CD4-positive, alpha-beta memory T cell (primary cell): ENCODE measurements at regions not wholly inside any gene's neighbourhood (a gene's known extent, or its start where the extent isn't known, plus 50 kb on each side); places are given as distances from the start of the nearest gene placed in this dataset.

ENCODE experiments used
- CTCF ChIA-PET: fragments of 350-600 bp; sonication (Branson Sonifier 250); formaldehyde crosslinking; loops from one replicate; lab custom pipeline; 2021; ENCODE audit warnings: inconsistent platforms; ENCODE audit not compliant: partially characterized antibody; lab: Charles Lee
- POLR2A ChIA-PET: fragments of 350-600 bp; sonication (Branson Sonifier 250); formaldehyde crosslinking; loops from one replicate; lab custom pipeline; 2021; ENCODE audit not compliant: partially characterized antibody; lab: Charles Lee
- DNase-seq, 5 donors: peaks; one replicate each; pipeline versions ENCODE4 v3.0.0 to v3.0.0-alpha.2; 2020 to 2022; ENCODE audit warnings: mixed read lengths in 1 of 5
- H3K27ac ChIP-seq: one replicate; pipeline ENCODE4 v1.7.0; 2013; ENCODE audit warnings: low read depth, low read length
- H3K27me3 ChIP-seq: 2 replicates; pipeline ENCODE4 v1.7.0; 2013; ENCODE audit warnings: mild to moderate bottlenecking, low read length, moderate library complexity; ENCODE audit not compliant: insufficient read depth
- H3K36me3 ChIP-seq: 2 replicates; pipeline ENCODE4 v1.7.0; 2013; ENCODE audit warnings: mild to moderate bottlenecking, low read length, moderate library complexity; ENCODE audit not compliant: insufficient read depth
- H3K4me1 ChIP-seq: 2 replicates; pipeline ENCODE4 v1.7.0; 2013; ENCODE audit warnings: mild to moderate bottlenecking, low read length, moderate library complexity; ENCODE audit not compliant: insufficient read depth
- H3K4me3 ChIP-seq, 2 donors: one replicate each; pipeline ENCODE4 v1.7.0; 2013; ENCODE audit warnings: low read length in 2 of 2, mild to moderate bottlenecking in 1 of 2
- H3K9me3 ChIP-seq, 2 donors: one replicate each; pipeline ENCODE4 v1.7.0; 2013; ENCODE audit warnings: low read length in 2 of 2, control low read depth in 1 of 2; ENCODE audit not compliant: control insufficient read depth in 1 of 2
- H3K27ac Mint-ChIP-seq, 7 donors: one replicate each; pipeline ENCODE4 v1.8.0; 2020 to 2021; ENCODE audit warnings: mixed read lengths in 7 of 7, mild to moderate bottlenecking in 6 of 7, inconsistent platforms in 3 of 7, moderate library complexity in 3 of 7
- H3K27me3 Mint-ChIP-seq, 2 donors: one replicate each; pipeline ENCODE4 v1.8.0; 2020 to 2021; ENCODE audit warnings: mixed read lengths in 2 of 2
- H3K36me3 Mint-ChIP-seq, 2 donors: one replicate each; pipeline ENCODE4 v1.8.0; 2020 to 2021; ENCODE audit warnings: mixed read lengths in 2 of 2, inconsistent platforms in 1 of 2, mild to moderate bottlenecking in 1 of 2
- H3K4me1 Mint-ChIP-seq, 4 donors: one replicate each; pipeline ENCODE4 v1.8.0; 2020 to 2021; ENCODE audit warnings: mixed read lengths in 4 of 4, mild to moderate bottlenecking in 1 of 4
- H3K4me3 Mint-ChIP-seq, 8 donors: one replicate each; pipeline ENCODE4 v1.8.0; 2020 to 2021; ENCODE audit warnings: mixed read lengths in 8 of 8, mild to moderate bottlenecking in 7 of 8, moderate library complexity in 6 of 8, inconsistent platforms in 3 of 8
- H3K9me3 Mint-ChIP-seq, 8 donors: one replicate each; pipeline ENCODE4 v1.8.0; 2020 to 2021; ENCODE audit warnings: mixed read lengths in 8 of 8, mild to moderate bottlenecking in 5 of 8, inconsistent platforms in 3 of 8, moderate library complexity in 1 of 8
- intact Hi-C: fragments of 100-400 bp; cut with micrococcal nuclease; formaldehyde crosslinking; loops from one replicate; pipeline ENCODE4 v1.15.1; 2023

DNA sequence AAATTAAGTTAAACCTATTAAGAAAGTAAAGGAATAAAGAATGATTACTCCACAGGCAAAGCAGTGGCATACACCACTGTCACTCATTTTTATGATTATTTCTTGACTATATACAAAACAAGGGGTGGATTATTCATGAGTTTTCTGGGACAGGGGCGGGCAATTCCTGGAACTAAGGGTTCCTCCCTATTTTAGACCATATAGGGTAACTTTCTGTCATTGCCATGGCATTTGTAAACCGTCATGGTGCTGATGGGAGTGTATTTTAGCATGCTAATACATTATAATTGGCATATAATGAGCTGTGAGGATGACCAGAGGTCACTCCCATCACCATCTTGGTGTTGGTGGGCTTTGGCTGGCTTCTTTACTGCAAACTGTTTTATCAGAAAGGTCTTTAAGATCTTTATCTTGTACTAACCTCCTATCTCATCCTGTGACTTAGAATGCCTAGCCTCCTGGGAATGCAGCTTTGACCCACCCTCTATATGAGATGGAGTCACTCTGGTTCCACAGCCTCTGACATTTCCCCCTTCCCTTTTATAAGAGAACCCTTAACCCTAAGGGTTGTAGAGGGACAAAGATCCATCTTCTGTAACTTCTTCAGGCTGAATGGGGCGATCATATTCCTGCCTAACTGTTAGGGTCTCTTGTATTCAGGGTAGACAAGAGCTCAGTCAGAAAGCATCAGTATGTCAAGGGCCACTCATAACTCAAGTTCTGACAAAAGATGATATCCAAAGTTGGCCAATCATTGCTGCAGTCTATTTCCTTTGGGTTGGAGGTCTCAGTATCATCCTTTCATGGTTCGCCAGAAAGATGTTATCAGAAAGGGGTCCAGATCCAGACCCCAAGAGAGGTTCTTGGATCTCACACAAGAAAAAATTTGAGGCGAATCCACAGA is 79.5 kb upstream of the LIPC start:
- Mint-ChIP-seq H3K9me3 (peaks cover 0 to 2% (median 0%) of the 10 kb centered on the region in 8 donors), H3K4me3 (no peak overlapping the region), H3K27me3 (peaks cover 3 to 12% of the 10 kb centered on the region in 2 donors), H3K27ac (no peak overlapping the region), H3K4me1 (peaks cover 0 to 2% (median 1%) of the 10 kb centered on the region in 4 donors), H3K36me3 (peaks cover 0 to 3% of the 10 kb centered on the region in 2 donors)
- no peak overlapping the region for H3K4me3 ChIP-seq
- no peak overlapping the region for H3K27ac ChIP-seq
- H3K9me3 ChIP-seq = no peaks in the 10 kb centered on the region
- no peaks in the 10 kb centered on the region for H3K36me3 ChIP-seq
- DNase-seq = no peak
- no peaks in the 10 kb centered on the region for H3K27me3 ChIP-seq
- intact Hi-C loops = no loop called here
- peaks cover 3% of the 10 kb centered on the region for H3K4me1 ChIP-seq
- POLR2A ChIA-PET = no interaction called here
- CTCF ChIA-PET = no interaction called here

DNA sequence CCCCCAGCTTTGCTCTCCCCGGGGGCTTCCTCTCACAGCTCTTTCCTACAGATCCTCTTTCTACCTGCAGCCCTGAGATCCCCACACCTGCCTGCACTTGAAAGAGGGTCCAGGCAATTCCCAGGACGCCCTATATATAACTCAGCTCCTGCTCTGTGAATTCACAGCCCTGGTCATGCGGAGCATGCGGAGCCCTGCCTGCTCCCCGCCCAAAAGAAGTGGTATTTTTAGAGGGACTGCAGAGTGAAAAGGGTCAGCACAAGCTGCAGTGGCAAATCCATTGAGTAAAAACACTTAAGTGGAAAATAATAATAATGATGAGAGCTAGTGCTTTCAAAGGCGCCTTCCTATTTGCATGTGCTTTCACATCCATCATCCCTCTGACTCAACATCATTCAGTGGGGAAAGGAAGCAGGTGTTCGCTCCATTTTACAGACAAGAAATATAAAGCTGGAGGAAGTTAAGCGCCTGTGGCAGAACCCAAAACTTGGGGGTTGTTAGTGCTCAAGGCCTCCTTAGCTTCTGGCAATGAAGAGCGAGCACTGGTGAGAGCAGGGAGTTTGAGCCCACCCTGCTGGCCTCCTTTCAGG is 76.3 kb upstream of the LIPC start:
- H3K27me3 Mint-ChIP-seq = peaks cover 3 to 15% of the 10 kb centered on the region in 2 donors
- Histone ChIP-seq H3K9me3 (no peaks in the 10 kb centered on the region), H3K27me3 (no peaks in the 10 kb centered on the region), H3K4me1 (peaks cover 18% of the 10 kb centered on the region), H3K27ac (no peak overlapping the region), H3K4me3 (no peak overlapping the region), H3K36me3 (no peaks in the 10 kb centered on the region)
- peaks cover 9 to 19% (median 11%) of the 10 kb centered on the region in 4 donors for H3K4me1 Mint-ChIP-seq
- no peaks in the 10 kb centered on the region for H3K36me3 Mint-ChIP-seq
- H3K27ac Mint-ChIP-seq = no peak overlapping the region
- no peak for DNase-seq
- ChIA-PET POLR2A (no interaction called here), CTCF (no interaction called here)
- H3K4me3 Mint-ChIP-seq = no peak overlapping the region
- no peaks in the 10 kb centered on the region for H3K9me3 Mint-ChIP-seq
- intact Hi-C loops = no loop called here

DNA sequence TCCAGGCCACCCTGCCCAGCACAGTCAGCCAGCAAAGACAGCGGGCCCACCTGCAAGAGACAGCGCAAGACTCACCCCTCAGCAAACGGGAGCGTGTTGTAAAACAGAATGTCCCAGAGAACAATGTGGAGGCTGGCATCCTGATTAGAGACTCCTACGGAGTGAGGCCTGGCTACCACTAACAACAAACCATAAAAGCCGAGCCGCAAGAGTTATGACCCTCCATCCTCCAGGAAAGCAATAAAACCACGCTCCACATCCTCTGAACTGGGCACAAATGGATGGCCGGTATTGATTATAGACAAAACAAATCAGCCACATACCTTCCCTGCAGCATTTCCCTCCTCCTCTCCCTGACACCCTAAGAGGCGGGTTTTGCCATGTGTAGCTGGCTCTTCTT is 75.8 kb upstream of the LIPC start:
- intact Hi-C loops = no loop called here
- H3K9me3 Mint-ChIP-seq = no peaks in the 10 kb centered on the region
- no peak overlapping the region for H3K4me3 Mint-ChIP-seq
- no peaks in the 10 kb centered on the region for H3K9me3 ChIP-seq
- no peak overlapping the region for H3K4me3 ChIP-seq
- CTCF ChIA-PET = no interaction called here
- H3K36me3 Mint-ChIP-seq = no peaks in the 10 kb centered on the region
- peak overlapping the region in 1 of 7 donors; percentile 1 for H3K27ac Mint-ChIP-seq
- H3K36me3 ChIP-seq = no peaks in the 10 kb centered on the region
- H3K27me3 ChIP-seq = no peaks in the 10 kb centered on the region
- peaks cover 9 to 19% (median 11%) of the 10 kb centered on the region in 4 donors for H3K4me1 Mint-ChIP-seq
- DNase-seq = no peak
- POLR2A ChIA-PET = no interaction called here
- no peak overlapping the region for H3K27ac ChIP-seq
- H3K27me3 Mint-ChIP-seq = peaks cover 3 to 13% of the 10 kb centered on the region in 2 donors
- peaks cover 18% of the 10 kb centered on the region for H3K4me1 ChIP-seq

DNA sequence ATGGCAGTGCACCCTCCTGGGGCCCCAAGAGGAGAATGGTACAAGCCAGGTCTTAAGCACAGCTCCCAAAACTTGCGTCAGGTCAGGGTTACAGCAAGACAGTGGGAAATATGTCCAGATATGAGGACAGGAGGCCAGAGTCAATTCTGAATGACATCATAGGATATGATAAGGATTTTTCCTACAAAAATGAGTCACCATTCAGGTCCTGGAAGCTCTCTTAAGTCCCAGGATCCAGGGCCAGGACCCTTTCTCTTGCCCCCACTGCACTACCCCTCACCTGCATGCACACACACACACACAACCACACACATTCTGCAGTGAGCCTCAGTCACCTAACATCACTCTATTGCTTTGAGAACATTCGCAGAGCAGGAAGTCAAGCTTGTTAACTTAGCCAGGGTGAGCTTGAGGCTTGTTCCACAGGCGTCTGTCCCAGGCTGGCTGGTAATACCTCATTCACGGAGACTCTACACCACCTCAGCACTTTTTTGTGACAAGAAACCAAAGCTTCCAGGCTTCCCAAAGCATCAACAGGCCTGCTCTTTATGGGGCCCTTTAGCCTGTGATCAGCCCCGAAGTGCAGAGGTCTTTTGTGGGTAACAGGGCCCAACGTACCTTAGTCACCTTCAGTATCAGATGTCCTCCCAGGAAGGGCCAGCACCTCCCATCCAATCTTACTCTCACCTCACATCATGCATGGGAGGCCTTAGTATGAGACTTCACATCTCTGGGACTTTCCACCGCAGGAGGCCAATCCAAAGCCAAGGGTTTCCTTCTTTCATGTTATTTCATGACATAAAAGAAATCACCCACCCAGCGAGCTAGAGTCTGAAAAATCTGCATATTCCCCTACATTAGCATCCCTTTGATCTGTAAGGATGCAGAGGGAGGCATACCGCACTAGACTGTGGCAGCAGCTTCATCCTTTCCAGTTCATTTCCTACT is 74.0 kb upstream of the LIPC start:
- no peaks in the 10 kb centered on the region for H3K36me3 Mint-ChIP-seq
- Histone ChIP-seq H3K4me1 (peaks cover 18% of the 10 kb centered on the region), H3K27ac (no peak overlapping the region), H3K4me3 (no peak overlapping the region), H3K9me3 (no peaks in the 10 kb centered on the region), H3K27me3 (no peaks in the 10 kb centered on the region), H3K36me3 (no peaks in the 10 kb centered on the region)
- peaks cover 9 to 26% (median 15%) of the 10 kb centered on the region in 4 donors for H3K4me1 Mint-ChIP-seq
- ChIA-PET CTCF (no interaction called here), POLR2A (no interaction called here)
- H3K27ac Mint-ChIP-seq = peak overlapping the region; percentile 20 to 89 (median 70)
- peaks cover 0 to 9% of the 10 kb centered on the region in 2 donors for H3K27me3 Mint-ChIP-seq
- intact Hi-C loops = no loop called here
- no peaks in the 10 kb centered on the region for H3K9me3 Mint-ChIP-seq
- DNase-seq = peak; percentile 20 to 68 (median 44)
- peak overlapping the region in 5 of 8 donors; percentile 1 to 71 (median 29) for H3K4me3 Mint-ChIP-seq

DNA sequence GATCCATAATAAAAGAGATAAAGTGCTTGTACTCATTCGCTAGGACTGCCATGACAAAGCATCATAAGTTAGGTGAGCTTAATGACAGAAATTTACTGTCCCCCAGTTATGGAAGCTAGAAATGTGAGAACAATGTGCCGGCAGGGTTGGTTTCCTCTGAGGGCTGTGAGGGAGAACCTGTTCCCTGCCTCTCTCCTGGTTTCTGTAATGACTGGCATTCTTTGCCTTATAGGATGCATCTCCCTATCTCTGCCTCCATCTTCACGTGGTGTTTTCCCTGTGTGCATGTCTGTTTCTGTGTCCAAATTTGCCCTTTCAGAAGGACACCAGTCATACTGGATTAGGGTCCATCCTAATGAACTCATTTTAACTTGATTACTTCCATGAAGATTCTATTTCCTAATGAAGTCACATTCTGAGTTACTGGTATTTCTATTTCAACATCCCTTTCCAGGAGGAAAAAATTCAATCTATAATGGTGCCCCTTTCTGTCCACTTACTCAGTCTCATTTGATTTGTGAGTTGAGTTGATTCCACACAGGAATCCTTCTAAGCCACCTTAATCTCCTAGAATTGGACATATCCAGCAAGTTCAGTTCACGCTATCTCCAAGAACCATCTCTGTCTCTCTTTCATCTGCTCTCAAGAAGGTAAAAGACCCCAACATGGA is 71.2 kb upstream of the LIPC start:
- Mint-ChIP-seq H3K36me3 (peaks cover 0 to 5% of the 10 kb centered on the region in 2 donors), H3K4me1 (peaks cover 9 to 26% (median 16%) of the 10 kb centered on the region in 4 donors), H3K4me3 (no peak overlapping the region), H3K27me3 (peaks cover 3 to 4% of the 10 kb centered on the region in 2 donors), H3K9me3 (peaks cover 0 to 8% (median 3%) of the 10 kb centered on the region in 8 donors), H3K27ac (peak overlapping the region in 1 of 7 donors; percentile 4)
- no peak overlapping the region for H3K4me3 ChIP-seq
- H3K4me1 ChIP-seq = peaks cover 18% of the 10 kb centered on the region
- intact Hi-C loops = no loop called here
- ChIA-PET POLR2A (no interaction called here), CTCF (no interaction called here)
- H3K27me3 ChIP-seq = no peaks in the 10 kb centered on the region
- H3K27ac ChIP-seq = no peak overlapping the region
- H3K36me3 ChIP-seq = no peaks in the 10 kb centered on the region
- no peaks in the 10 kb centered on the region for H3K9me3 ChIP-seq
- DNase-seq = no peak

DNA sequence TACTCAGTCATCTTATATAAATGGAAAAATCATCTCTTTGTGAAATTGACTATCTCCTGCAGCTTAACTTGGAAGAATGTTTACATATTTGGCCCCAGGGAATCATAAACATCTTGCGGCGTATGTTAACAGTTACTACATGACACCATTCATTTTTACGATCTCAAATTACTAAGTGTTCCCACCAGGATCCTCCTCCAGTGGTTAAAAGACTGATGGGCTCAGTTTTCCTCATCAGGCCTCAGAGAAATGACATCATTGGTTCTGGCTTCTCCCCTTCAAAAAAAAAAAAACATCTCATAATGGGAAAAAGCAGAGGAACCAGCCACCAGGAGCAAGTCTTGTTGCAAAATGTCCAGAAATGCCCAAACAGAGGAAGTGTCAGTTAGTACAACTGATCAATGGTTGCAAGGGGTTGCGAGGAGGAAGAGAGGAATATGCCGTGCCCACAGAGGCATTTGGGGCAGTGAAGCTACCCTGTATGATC is 70.5 kb upstream of the LIPC start:
- peaks cover 0 to 5% of the 10 kb centered on the region in 2 donors for H3K36me3 Mint-ChIP-seq
- peaks cover 3 to 4% of the 10 kb centered on the region in 2 donors for H3K27me3 Mint-ChIP-seq
- CTCF ChIA-PET = no interaction called here
- H3K27ac Mint-ChIP-seq = peak overlapping the region in 1 of 7 donors; percentile 19
- Histone ChIP-seq H3K27ac (no peak overlapping the region), H3K36me3 (no peaks in the 10 kb centered on the region), H3K9me3 (no peaks in the 10 kb centered on the region), H3K4me3 (no peak overlapping the region), H3K4me1 (peaks cover 18% of the 10 kb centered on the region), H3K27me3 (no peaks in the 10 kb centered on the region)
- POLR2A ChIA-PET = no interaction called here
- H3K9me3 Mint-ChIP-seq = peaks cover 0 to 8% (median 3%) of the 10 kb centered on the region in 8 donors
- intact Hi-C loops = no loop called here
- peak overlapping the region in 1 of 8 donors; percentile 27 for H3K4me3 Mint-ChIP-seq
- H3K4me1 Mint-ChIP-seq = peaks cover 9 to 26% (median 16%) of the 10 kb centered on the region in 4 donors
- no peak for DNase-seq
